BJ (cell line): ENCODE measurements at regions not wholly inside any gene's neighbourhood (a gene's known extent, or its start where the extent isn't known, plus 50 kb on each side); places are given as distances from the start of the nearest gene placed in this dataset.
"Not testable (repeated sequence)": the region's sequence is repeated elsewhere in the genome, so short reads cannot be mapped to it uniquely, and the experiment has no call there.

ENCODE experiments used
- CTCF ChIA-PET: fragments of 350-600 bp; formaldehyde crosslinking; extraction: SDS; loops from one replicate; lab custom pipeline; 2021; ENCODE audit warnings: antibody characterized with exemption, inconsistent platforms; lab: Yijun Ruan, JAX
- POLR2A ChIA-PET: fragments of 300-600 bp; sonication (Branson Sonifier 250); formaldehyde crosslinking; extraction: SDS; loops from one replicate; lab custom pipeline; 2021; ENCODE audit warnings: antibody characterized with exemption; lab: Charles Lee
- DNase-seq: peaks from one replicate; pipeline ENCODE4 v3.0.0-alpha.2; 2011; ENCODE audit warnings: low read depth
- H3K27me3 ChIP-seq: 2 replicates; pipeline ENCODE4 v1.6.0; 2011; ENCODE audit warnings: low read length; ENCODE audit not compliant: control insufficient read depth, insufficient read depth
- H3K36me3 ChIP-seq: 2 replicates; pipeline ENCODE4 v1.5.1; 2011; ENCODE audit warnings: low read length; ENCODE audit not compliant: control insufficient read depth, insufficient read depth
- H3K4me3 ChIP-seq: 2 replicates; pipeline ENCODE4 v1.5.1; 2011; ENCODE audit warnings: low read depth, mild to moderate bottlenecking, control low read depth, low read length
- CTCF ChIP-seq: IDR thresholded peaks from 2 replicates; pipeline ENCODE4 v1.5.1; 2011; ENCODE audit warnings: low read depth, mild to moderate bottlenecking, control low read depth, inconsistent platforms, low read length, moderate library complexity; ENCODE audit not compliant: insufficient read depth

- CTCF ChIA-PET, result no interaction called here
- no peak for TF ChIP-seq CTCF
- Histone ChIP-seq H3K4me3 (no peak overlapping the region), H3K36me3 (no peaks in the 10 kb centered on the region), H3K27me3 (no peaks in the 10 kb centered on the region)
- no peak for DNase-seq
- POLR2A ChIA-PET, result no interaction called here
Observed at GRCh38 chr1:168490306-168490705, 53.5 kb downstream of the XCL2 start.

GRCh38 chr1:168488138-168488537 is 55.7 kb downstream of the XCL2 start:
- ChIA-PET POLR2A (no interaction called here), CTCF (no interaction called here)
- no peak for TF ChIP-seq CTCF
- DNase-seq, result no peak
- Histone ChIP-seq H3K4me3 (no peak overlapping the region), H3K36me3 (no peaks in the 10 kb centered on the region), H3K27me3 (no peaks in the 10 kb centered on the region)

- POLR2A ChIA-PET, H3K4me3 ChIP-seq, H3K36me3 ChIP-seq, H3K27me3 ChIP-seq, DNase-seq: not testable (repeated sequence)
- CTCF ChIA-PET, result interaction anchor here (0.8 kb wide), 1 partner anchor 16 kb away, joined by 3 read pairs; no protein-coding TSS in a partner anchor
Observed at GRCh38 chr1:168486820-168487219, 57.0 kb downstream of the XCL2 start.

- CTCF ChIA-PET, result interaction anchor here (0.6 kb wide), 1 partner anchor 64 kb away, joined by 3 read pairs; no protein-coding TSS in a partner anchor
- no peak for TF ChIP-seq CTCF
- no peaks in the 10 kb centered on the region for H3K27me3 ChIP-seq
- no peak for DNase-seq
- H3K4me3 ChIP-seq, result no peak overlapping the region
- H3K36me3 ChIP-seq, result no peaks in the 10 kb centered on the region
- POLR2A ChIA-PET, result no interaction called here
Observed at GRCh38 chr1:168485048-168485447, 58.7 kb downstream of the XCL2 start.

- no peak for TF ChIP-seq CTCF
- H3K36me3 ChIP-seq, result no peaks in the 10 kb centered on the region
- CTCF ChIA-PET, result interaction anchor here (1.4 to 2.6 kb wide), 2 partner anchors 37 to 44 kb away, joined by 4 to 17 read pairs; no protein-coding TSS in a partner anchor
- H3K4me3 ChIP-seq, result no peak overlapping the region
- no peaks in the 10 kb centered on the region for H3K27me3 ChIP-seq
- POLR2A ChIA-PET, result no interaction called here
- DNase-seq, result no peak
Observed at GRCh38 chr1:168484083-168484482, 59.7 kb downstream of the XCL2 start.

GRCh38 chr1:168483539-168483938 is 60.3 kb downstream of the XCL2 start:
- ChIA-PET CTCF (interaction anchor here (1.0 to 2.6 kb wide), 3 partner anchors 27 to 43 kb away, joined by 3 to 17 read pairs (median 4); no protein-coding TSS in a partner anchor), POLR2A (no interaction called here)
- H3K4me3 ChIP-seq, result no peak overlapping the region
- H3K36me3 ChIP-seq, result no peaks in the 10 kb centered on the region
- no peak for DNase-seq
- no peaks in the 10 kb centered on the region for H3K27me3 ChIP-seq
- TF ChIP-seq CTCF, result no peak
